AG09309 (cell line): ENCODE measurements at regions not wholly inside any gene's neighbourhood (a gene's known extent, or its start where the extent isn't known, plus 50 kb on each side); places are given as distances from the start of the nearest gene placed in this dataset.
A peak's percentile ranks its signal among the peaks of the same experiment; 100 is the strongest.

Experiments
- DNase-seq: peaks from one replicate; pipeline ENCODE4 v3.0.0-alpha.2; 2010; ENCODE audit warnings: low read depth
- H3K4me3 ChIP-seq: 2 replicates; pipeline ENCODE4 v1.5.1; 2011; ENCODE audit warnings: mild to moderate bottlenecking, low read depth, low read length, moderate library complexity; ENCODE audit not compliant: control insufficient read depth
- CTCF ChIP-seq: IDR thresholded peaks from 2 replicates; pipeline ENCODE4 v1.5.1; 2011; ENCODE audit warnings: mild to moderate bottlenecking, low read depth, low read length, inconsistent platforms; ENCODE audit not compliant: insufficient read depth, control insufficient read depth; ENCODE audit errors: missing control alignments

DNA sequence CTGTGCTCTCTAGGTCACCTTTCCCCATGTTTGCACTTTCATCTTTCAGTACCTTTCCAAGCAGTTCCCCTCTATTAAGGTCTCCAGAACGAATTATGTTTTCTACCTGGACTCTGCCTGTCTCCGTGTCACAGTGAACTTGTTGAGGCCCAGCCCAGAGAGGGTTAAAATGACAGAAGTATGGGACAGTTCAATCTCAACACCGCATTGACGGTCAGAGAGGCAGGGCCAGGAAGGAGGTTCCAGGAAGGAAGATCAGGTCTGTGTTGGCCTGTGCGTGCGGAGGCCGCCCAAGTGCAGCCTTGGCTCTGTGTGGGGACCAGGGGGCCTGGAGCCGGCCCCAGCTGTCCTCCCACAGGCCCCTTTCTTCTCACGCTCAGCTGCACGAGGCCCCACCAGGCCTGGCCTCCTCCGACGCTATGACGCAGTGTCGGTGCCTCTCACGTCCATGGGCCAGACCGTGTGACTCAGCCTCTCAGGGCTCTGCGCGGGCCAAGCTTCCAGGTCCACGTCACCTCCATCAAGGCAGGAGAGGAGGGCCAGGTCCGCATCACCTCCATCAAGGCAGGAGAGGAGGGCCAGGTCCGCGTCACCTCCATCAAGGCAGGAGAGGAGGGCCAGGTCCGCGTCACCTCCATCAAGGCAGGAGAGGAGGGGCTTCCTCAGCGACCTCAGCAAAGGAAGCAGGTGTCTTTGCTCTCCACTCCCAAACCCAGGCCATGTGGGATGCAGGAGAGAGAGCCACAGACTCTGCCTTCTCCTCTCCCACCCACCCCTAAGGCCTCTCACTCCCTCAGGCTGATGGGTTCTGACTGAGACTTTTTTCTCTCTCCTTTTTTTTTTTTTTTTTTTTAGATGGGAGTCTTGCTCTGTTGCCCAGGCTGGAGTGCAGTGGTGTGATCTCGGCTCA is 83.1 kb downstream of the CPN2 start:
- no peak for DNase-seq
- no peak for TF ChIP-seq CTCF
- no peak overlapping the region for H3K4me3 ChIP-seq

GRCh38 chr3:194268654-194269512 is 82.2 kb downstream of the CPN2 start:
- TF ChIP-seq CTCF = no peak
- no peak for DNase-seq
- H3K4me3 ChIP-seq = no peak overlapping the region

DNA sequence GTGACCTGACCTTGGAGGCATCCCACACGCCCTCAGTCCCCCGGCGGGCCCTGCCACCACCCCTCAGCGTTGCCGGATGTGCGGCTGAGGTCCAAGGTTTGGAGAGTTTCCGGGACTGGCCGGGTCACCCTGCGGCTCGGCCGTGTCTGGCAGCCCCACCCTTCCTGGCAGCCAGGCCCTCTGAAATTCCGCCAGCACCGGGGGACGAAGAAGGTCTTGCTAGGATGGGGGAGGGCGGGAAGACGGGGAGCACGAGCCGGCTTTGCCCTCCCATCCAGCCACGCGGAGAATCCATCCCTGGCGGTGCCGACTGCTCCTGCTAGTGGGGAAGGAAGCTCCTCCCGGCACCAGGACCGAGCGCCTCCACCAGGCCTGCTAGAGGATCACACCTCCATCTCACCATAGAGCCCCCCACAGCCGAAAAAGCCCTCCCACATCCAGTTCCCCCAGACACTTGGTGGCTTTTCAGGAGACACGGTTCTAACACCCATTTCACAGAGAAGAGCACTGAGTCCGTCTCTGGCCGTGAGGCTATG is 81.5 kb downstream of the CPN2 start:
- no peak for DNase-seq
- TF ChIP-seq CTCF = peak; percentile 19
- no peak overlapping the region for H3K4me3 ChIP-seq

- H3K4me3 ChIP-seq = no peak overlapping the region
- TF ChIP-seq CTCF = no peak
- DNase-seq = no peak
Measured at GRCh38 chr3:194270627-194271459, 80.3 kb downstream of the CPN2 start.

GRCh38 chr3:194271460-194272035 is 79.6 kb downstream of the CPN2 start:
- H3K4me3 ChIP-seq = no peak overlapping the region
- no peak for DNase-seq
- no peak for TF ChIP-seq CTCF
